ENCODE measurements at regions not wholly inside any gene's neighbourhood (a gene's known extent, or its start where the extent isn't known, plus 50 kb on each side); places are given as distances from the start of the nearest gene placed in this dataset.
"Not testable (repeated sequence)": the region's sequence is repeated elsewhere in the genome, so short reads cannot be mapped to it uniquely, and the experiment has no call there.

DNA sequence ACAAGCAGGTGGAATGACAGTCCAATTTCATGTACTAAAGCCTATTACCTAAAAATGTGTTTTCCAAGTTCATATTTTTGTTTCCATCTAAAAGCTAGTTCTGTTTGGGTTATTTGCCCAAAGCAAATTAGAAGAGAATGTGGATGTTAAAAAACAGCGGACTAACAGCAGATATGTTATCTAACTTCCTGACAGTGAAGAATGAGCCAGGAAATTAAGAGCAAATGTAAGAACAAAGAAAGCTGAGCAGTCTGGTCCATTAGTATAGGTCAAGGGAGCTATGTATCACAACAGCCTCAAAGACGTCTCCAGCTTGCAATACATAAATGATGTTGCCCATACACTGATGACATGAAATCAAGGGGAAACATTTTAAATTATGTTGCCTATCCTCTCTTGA is 145.5 kb upstream of the PLD5 start:
- Histone ChIP-seq H3K4me3 (ENCODE audit: low read depth, low read length) (no peak overlapping the region), H3K9me3 (ENCODE audit: control insufficient read depth, insufficient read depth, low read length) (no peaks in the 10 kb centered on the region), H3K27me3 (ENCODE audit: control insufficient read depth, insufficient read depth, low read length) (no peaks in the 10 kb centered on the region), H3K9ac (ENCODE audit: low read depth, low read length) (no peak overlapping the region), H3K36me3 (ENCODE audit: control insufficient read depth, insufficient read depth, low read length) (no peaks in the 10 kb centered on the region), H3K4me1 (ENCODE audit: control insufficient read depth, insufficient read depth, low read length) (no peaks in the 10 kb centered on the region)

DNA sequence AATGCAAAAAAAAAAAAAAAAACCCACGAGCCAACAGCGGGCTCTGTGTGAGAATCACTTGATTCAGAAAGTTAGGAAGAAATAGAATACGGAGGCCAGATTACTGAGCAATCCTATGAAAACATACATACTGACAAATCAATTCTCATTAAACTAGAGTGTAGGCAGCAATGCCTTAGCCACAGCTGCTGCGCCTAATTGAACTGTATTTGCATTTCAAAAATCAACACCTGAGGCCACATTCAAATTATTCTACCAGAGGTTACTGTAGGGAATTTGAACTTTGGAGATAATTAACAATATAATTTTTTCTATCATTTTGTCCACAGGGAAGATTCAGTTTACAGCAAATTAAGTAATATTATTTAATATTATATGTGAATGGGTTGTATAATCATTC is 138.4 kb upstream of the PLD5 start:
- no peaks in the 10 kb centered on the region for H3K27me3 ChIP-seq (ENCODE audit: control insufficient read depth, insufficient read depth, low read length)
- no peak overlapping the region for H3K4me3 ChIP-seq (ENCODE audit: low read depth, low read length)
- H3K9ac ChIP-seq (ENCODE audit: low read depth, low read length), result no peak overlapping the region
- H3K4me1 ChIP-seq (ENCODE audit: control insufficient read depth, insufficient read depth, low read length), result no peaks in the 10 kb centered on the region
- no peaks in the 10 kb centered on the region for H3K9me3 ChIP-seq (ENCODE audit: control insufficient read depth, insufficient read depth, low read length)
- H3K36me3 ChIP-seq (ENCODE audit: control insufficient read depth, insufficient read depth, low read length), result no peaks in the 10 kb centered on the region

DNA sequence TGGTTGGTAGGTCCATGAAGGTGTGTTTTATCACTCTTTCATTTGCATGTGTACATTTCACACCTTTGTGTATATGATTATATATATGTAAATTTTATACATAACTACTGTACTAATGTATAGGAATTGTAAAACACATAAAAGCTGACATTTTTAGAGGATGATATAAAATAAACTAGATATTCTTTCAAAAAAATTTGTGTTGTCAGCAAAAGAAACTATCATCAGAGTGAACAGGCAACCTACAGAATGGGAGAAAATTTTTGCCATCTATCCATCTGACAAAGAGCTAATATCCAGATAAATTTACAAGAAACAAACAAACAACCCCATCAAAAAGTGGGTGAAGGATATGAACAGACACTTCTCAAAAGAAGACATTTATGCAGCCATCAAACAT is 129.3 kb upstream of the PLD5 start:
- not testable (repeated sequence) for H3K9me3 ChIP-seq (ENCODE audit: control insufficient read depth, insufficient read depth, low read length); H3K4me3 ChIP-seq (ENCODE audit: low read depth, low read length); H3K9ac ChIP-seq (ENCODE audit: low read depth, low read length); H3K4me1 ChIP-seq (ENCODE audit: control insufficient read depth, insufficient read depth, low read length); H3K36me3 ChIP-seq (ENCODE audit: control insufficient read depth, insufficient read depth, low read length); H3K27me3 ChIP-seq (ENCODE audit: control insufficient read depth, insufficient read depth, low read length)

DNA sequence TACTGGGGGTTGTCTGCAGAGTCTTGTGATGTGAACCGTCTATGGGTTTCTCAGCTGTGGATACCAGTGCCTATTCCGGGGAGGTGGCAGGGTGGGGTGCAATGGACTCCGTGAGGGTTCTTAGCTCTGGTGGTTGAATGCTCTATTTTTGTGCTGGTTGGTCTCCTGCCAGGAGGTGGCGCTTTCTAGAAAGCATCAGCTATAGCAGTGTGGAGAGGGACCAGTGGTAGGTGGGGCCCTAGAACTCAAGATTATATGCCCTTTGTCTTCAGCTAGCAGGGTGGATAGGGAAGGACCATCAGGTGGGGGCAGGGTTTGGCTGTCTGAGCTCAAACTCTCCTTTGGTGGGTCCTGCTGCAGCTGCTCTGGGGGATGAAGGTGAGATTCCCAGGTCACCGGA is 127.3 kb upstream of the PLD5 start:
- no peak overlapping the region for H3K9ac ChIP-seq (ENCODE audit: low read depth, low read length)
- no peaks in the 10 kb centered on the region for H3K4me1 ChIP-seq (ENCODE audit: control insufficient read depth, insufficient read depth, low read length)
- no peaks in the 10 kb centered on the region for H3K27me3 ChIP-seq (ENCODE audit: control insufficient read depth, insufficient read depth, low read length)

DNA sequence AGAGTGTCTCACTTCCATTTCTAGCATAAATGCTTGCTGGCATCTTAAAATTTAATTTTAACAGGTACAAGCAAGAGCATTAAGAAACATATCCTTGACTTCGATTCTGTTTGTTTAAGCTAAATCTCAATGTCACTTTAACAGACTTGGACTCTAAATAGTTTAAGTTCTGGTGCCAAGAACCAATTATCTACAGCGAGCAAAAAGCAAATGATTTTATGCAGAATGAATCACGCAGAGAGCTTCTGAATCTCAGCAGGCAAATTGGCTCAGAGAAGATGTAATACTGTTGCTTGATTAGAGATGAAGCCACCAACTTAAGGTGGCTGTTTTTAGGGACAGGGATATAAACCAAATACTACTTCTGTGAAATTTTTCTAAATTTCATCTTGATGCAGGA is 117.0 kb upstream of the PLD5 start:
- no peak overlapping the region for H3K9ac ChIP-seq (ENCODE audit: low read depth, low read length)
- no peaks in the 10 kb centered on the region for H3K4me1 ChIP-seq (ENCODE audit: control insufficient read depth, insufficient read depth, low read length)
- H3K9me3 ChIP-seq (ENCODE audit: control insufficient read depth, insufficient read depth, low read length), result no peaks in the 10 kb centered on the region
- no peak overlapping the region for H3K4me3 ChIP-seq (ENCODE audit: low read depth, low read length)
- H3K27me3 ChIP-seq (ENCODE audit: control insufficient read depth, insufficient read depth, low read length), result no peaks in the 10 kb centered on the region
- no peaks in the 10 kb centered on the region for H3K36me3 ChIP-seq (ENCODE audit: control insufficient read depth, insufficient read depth, low read length)

More for the DNA sequence above, 127.3 kb upstream of the PLD5 start:
- Histone ChIP-seq H3K9me3 (ENCODE audit: control insufficient read depth, insufficient read depth, low read length) (no peaks in the 10 kb centered on the region), H3K4me3 (ENCODE audit: low read depth, low read length) (no peak overlapping the region), H3K36me3 (ENCODE audit: control insufficient read depth, insufficient read depth, low read length) (no peaks in the 10 kb centered on the region)

DNA sequence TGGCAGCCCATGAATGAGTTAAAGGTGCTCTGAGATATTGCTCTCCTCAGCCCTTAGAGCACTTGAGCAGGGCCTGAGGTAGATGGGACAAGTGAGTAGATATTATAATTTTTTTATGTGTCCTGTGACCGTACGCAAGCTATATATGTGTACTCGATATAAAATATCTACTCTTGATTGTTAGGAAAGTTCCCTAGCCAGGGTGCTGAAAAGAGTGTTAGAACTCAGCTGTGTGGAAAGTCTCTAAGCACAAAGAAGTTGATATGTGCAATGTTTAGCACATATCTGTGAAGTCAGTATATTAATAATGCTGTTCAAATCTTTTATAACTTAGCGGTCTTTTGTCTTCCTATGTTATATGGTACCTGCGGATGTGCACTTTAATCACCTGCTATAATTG is 114.6 kb upstream of the PLD5 start:
- no peak overlapping the region for H3K9ac ChIP-seq (ENCODE audit: low read depth, low read length)
- no peaks in the 10 kb centered on the region for H3K27me3 ChIP-seq (ENCODE audit: control insufficient read depth, insufficient read depth, low read length)
- no peaks in the 10 kb centered on the region for H3K9me3 ChIP-seq (ENCODE audit: control insufficient read depth, insufficient read depth, low read length)
- H3K36me3 ChIP-seq (ENCODE audit: control insufficient read depth, insufficient read depth, low read length), result no peaks in the 10 kb centered on the region
- H3K4me1 ChIP-seq (ENCODE audit: control insufficient read depth, insufficient read depth, low read length), result no peaks in the 10 kb centered on the region
- H3K4me3 ChIP-seq (ENCODE audit: low read depth, low read length), result no peak overlapping the region

DNA sequence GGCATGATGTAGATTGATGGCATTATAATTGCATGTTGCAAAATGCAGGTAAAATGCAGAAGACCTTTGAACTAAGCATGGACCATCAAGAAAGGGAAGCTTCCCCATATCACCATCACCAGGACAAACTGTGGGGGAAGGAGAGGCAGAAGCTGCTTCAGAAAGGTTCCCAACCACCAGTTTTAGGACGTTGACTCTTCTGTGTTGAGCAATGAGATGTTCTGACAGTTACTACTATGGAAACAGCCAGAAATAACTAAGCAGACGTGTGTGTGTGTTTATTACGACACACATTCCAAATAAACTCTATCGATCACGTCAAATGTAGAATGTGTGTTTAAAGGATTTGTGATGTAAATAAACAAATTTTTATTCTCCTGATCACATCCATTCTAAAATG is 110.2 kb upstream of the PLD5 start:
- Histone ChIP-seq H3K9ac (ENCODE audit: low read depth, low read length) (no peak overlapping the region), H3K27me3 (ENCODE audit: control insufficient read depth, insufficient read depth, low read length) (no peaks in the 10 kb centered on the region), H3K36me3 (ENCODE audit: control insufficient read depth, insufficient read depth, low read length) (no peaks in the 10 kb centered on the region), H3K9me3 (ENCODE audit: control insufficient read depth, insufficient read depth, low read length) (no peaks in the 10 kb centered on the region), H3K4me1 (ENCODE audit: control insufficient read depth, insufficient read depth, low read length) (no peaks in the 10 kb centered on the region), H3K4me3 (ENCODE audit: low read depth, low read length) (no peak overlapping the region)

DNA sequence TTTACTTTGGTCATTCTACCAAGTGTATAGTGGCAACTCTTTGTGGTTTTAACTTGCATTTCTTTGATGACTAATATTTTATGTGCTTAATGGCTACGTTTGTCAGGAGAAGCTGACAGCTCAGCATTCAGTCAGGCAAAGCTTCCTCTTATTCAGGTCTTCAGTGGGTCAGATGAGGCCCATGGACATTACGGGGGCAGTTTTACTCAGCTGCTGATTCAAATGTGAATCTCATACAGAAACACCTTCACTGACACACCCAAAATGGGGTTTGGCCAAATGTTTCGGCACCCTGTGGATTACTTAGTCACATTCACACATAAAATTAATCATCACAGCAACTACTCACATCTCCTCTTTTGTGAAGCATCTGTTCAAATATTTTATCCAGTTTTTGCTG is 104.9 kb upstream of the PLD5 start:
- Histone ChIP-seq H3K27me3 (ENCODE audit: control insufficient read depth, insufficient read depth, low read length) (no peaks in the 10 kb centered on the region), H3K4me3 (ENCODE audit: low read depth, low read length) (no peak overlapping the region), H3K9ac (ENCODE audit: low read depth, low read length) (no peak overlapping the region), H3K36me3 (ENCODE audit: control insufficient read depth, insufficient read depth, low read length) (no peaks in the 10 kb centered on the region), H3K4me1 (ENCODE audit: control insufficient read depth, insufficient read depth, low read length) (no peaks in the 10 kb centered on the region), H3K9me3 (ENCODE audit: control insufficient read depth, insufficient read depth, low read length) (no peaks in the 10 kb centered on the region)

DNA sequence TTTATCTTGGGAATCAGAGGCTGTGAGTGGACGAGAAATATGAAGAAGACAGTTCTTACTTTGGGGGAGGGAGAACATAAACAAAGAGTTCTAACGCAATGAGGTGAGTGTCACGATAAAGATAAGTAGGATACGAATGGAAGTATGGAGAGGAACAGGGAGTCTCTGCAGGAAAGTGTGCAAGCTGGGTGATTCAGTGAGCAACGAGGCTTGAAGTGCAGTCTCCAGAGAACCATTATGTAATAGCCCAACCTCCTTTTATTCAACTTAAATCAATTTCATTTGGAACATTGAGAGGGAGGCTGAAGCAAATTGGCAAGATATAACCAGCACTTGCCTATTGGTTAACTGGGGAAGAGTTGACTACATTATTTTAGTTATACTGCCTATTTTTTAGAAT is 99.3 kb upstream of the PLD5 start:
- Histone ChIP-seq H3K27me3 (ENCODE audit: control insufficient read depth, insufficient read depth, low read length) (no peaks in the 10 kb centered on the region), H3K4me1 (ENCODE audit: control insufficient read depth, insufficient read depth, low read length) (no peaks in the 10 kb centered on the region), H3K9me3 (ENCODE audit: control insufficient read depth, insufficient read depth, low read length) (no peaks in the 10 kb centered on the region), H3K9ac (ENCODE audit: low read depth, low read length) (no peak overlapping the region), H3K4me3 (ENCODE audit: low read depth, low read length) (no peak overlapping the region), H3K36me3 (ENCODE audit: control insufficient read depth, insufficient read depth, low read length) (no peaks in the 10 kb centered on the region)

DNA sequence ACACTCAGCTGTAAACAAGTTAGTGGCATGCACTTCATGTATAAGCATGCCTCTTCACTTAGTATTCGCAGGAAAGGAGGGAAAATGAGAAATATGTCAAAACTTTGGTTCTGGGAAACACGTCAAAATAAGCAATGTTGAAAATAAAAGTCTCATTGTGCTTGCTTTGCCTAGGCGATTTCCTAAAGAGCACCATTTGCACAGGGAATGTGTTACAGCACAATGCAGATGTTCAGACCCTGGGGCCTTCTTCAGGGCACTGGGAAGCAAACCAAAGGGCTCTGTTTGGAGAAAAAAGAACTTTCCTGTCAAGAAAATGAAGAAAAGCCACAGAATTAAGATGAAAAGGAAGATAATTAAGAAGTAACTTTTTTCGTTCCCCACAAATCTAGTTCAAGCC is 98.6 kb upstream of the PLD5 start:
- H3K9ac ChIP-seq (ENCODE audit: low read depth, low read length), result no peak overlapping the region
- H3K27me3 ChIP-seq (ENCODE audit: control insufficient read depth, insufficient read depth, low read length), result no peaks in the 10 kb centered on the region
- no peak overlapping the region for H3K4me3 ChIP-seq (ENCODE audit: low read depth, low read length)
- no peaks in the 10 kb centered on the region for H3K9me3 ChIP-seq (ENCODE audit: control insufficient read depth, insufficient read depth, low read length)
- no peaks in the 10 kb centered on the region for H3K4me1 ChIP-seq (ENCODE audit: control insufficient read depth, insufficient read depth, low read length)
- no peaks in the 10 kb centered on the region for H3K36me3 ChIP-seq (ENCODE audit: control insufficient read depth, insufficient read depth, low read length)

DNA sequence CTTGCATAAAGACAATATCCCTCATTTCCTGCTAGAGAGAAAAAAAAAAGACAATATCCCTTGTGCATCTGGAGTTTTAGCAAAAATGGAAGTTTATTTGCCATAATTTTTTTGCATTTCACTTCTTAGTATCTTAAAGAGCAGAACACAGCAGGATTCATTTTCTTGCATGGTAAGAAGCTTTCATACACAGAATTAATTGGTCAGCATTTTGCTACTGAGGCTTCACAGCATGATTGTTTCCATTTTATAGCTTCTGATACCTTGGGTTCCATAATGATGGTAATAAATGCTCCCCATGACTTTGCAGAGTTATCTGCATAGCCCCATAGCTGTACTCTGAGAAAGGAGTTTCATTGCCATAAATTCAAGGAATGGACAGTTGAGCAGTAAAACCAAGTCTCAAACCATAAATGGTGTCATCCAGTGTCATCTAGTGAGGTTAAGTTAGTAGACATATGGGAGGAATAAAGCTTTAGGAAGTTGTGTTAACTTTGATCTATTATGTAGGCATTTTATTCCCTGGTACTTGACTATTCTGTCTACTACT is 88.8 kb upstream of the PLD5 start:
- no peak overlapping the region for H3K9ac ChIP-seq (ENCODE audit: low read depth, low read length)
- no peaks in the 10 kb centered on the region for H3K4me1 ChIP-seq (ENCODE audit: control insufficient read depth, insufficient read depth, low read length)
- H3K4me3 ChIP-seq (ENCODE audit: low read depth, low read length), result no peak overlapping the region
- H3K27me3 ChIP-seq (ENCODE audit: control insufficient read depth, insufficient read depth, low read length), result no peaks in the 10 kb centered on the region
- H3K36me3 ChIP-seq (ENCODE audit: control insufficient read depth, insufficient read depth, low read length), result no peaks in the 10 kb centered on the region
- no peaks in the 10 kb centered on the region for H3K9me3 ChIP-seq (ENCODE audit: control insufficient read depth, insufficient read depth, low read length)

DNA sequence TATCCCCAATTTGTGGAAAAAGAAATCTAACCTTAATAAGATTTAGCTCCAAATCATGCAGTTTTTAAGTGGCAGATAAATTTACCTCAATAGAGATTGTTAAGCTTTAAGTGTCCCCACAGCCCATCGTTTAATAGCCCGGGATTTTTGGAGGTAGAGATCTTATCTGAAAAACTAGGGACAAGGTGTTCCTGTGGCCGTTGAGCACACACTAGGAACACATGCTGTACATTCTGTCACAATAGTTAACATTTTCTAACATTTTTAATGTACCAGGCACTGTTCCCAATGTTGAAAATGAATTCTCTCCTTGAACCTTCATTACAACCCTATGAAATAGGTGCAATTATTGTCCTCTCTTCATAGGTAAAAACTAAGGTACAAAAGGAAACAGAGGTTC is 85.7 kb upstream of the PLD5 start:
- H3K9me3 ChIP-seq (ENCODE audit: control insufficient read depth, insufficient read depth, low read length), result no peaks in the 10 kb centered on the region
- H3K4me1 ChIP-seq (ENCODE audit: control insufficient read depth, insufficient read depth, low read length), result no peaks in the 10 kb centered on the region
- no peak overlapping the region for H3K9ac ChIP-seq (ENCODE audit: low read depth, low read length)
- H3K27me3 ChIP-seq (ENCODE audit: control insufficient read depth, insufficient read depth, low read length), result no peaks in the 10 kb centered on the region
- H3K4me3 ChIP-seq (ENCODE audit: low read depth, low read length), result no peak overlapping the region
- H3K36me3 ChIP-seq (ENCODE audit: control insufficient read depth, insufficient read depth, low read length), result no peaks in the 10 kb centered on the region

DNA sequence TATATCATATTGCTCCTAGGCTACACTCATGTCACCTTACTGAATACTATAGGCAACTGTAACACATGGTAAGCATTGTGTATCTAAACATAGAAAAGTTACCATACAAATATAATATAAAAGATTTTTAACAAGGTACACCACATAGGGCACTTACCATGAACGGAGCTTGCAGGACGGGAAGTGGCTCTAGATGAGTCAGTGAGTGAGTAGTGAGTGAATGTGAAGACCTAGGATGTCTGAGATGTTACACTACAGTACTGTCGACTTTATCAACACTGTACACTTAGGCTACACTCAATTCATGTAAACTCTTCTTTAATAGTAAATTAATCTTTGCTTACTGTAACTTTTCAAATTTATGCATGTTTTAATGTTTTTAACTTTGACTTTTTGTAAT is 81.0 kb upstream of the PLD5 start:
- H3K27me3 ChIP-seq (ENCODE audit: control insufficient read depth, insufficient read depth, low read length), result no peaks in the 10 kb centered on the region
- no peak overlapping the region for H3K4me3 ChIP-seq (ENCODE audit: low read depth, low read length)
- H3K9me3 ChIP-seq (ENCODE audit: control insufficient read depth, insufficient read depth, low read length), result no peaks in the 10 kb centered on the region
- H3K9ac ChIP-seq (ENCODE audit: low read depth, low read length), result no peak overlapping the region
- H3K4me1 ChIP-seq (ENCODE audit: control insufficient read depth, insufficient read depth, low read length), result no peaks in the 10 kb centered on the region
- H3K36me3 ChIP-seq (ENCODE audit: control insufficient read depth, insufficient read depth, low read length), result no peaks in the 10 kb centered on the region
